Activated naive CD4-positive, alpha-beta T cell treated with anti-CD3 and anti-CD28 coated beads, Interleukin-2, amount 50 U/mL, for 72 hours (primary cell): ENCODE measurements at regions not wholly inside any gene's neighbourhood (a gene's known extent, or its start where the extent isn't known, plus 50 kb on each side); places are given as distances from the start of the nearest gene placed in this dataset.

Experiments used
- ATAC-seq, 2 donors: fragments of 150-1000 bp; cut with Tn5 transposase; 2 replicates each; pipeline ENCODE4 v1.10.0; 2021; ENCODE audit warnings: mild to moderate bottlenecking in 2 of 2, moderate library complexity in 2 of 2
- DNase-seq, 2 donors: peaks; one replicate each; pipeline ENCODE4 v3.0.0; 2021 to 2022; ENCODE audit warnings: low spot score in 2 of 2
- H3K27ac Mint-ChIP-seq, 2 donors: one replicate each; pipeline ENCODE4 v1.8.0; 2022; ENCODE audit warnings: mild to moderate bottlenecking in 2 of 2, mixed read lengths in 2 of 2
- H3K36me3 Mint-ChIP-seq, 2 donors: one replicate each; pipeline ENCODE4 v1.8.0; 2022; ENCODE audit warnings: mixed read lengths in 2 of 2
- H3K9me3 Mint-ChIP-seq, 2 donors: one replicate each; pipeline ENCODE4 v1.8.0; 2022; ENCODE audit warnings: mixed read lengths in 2 of 2

DNA sequence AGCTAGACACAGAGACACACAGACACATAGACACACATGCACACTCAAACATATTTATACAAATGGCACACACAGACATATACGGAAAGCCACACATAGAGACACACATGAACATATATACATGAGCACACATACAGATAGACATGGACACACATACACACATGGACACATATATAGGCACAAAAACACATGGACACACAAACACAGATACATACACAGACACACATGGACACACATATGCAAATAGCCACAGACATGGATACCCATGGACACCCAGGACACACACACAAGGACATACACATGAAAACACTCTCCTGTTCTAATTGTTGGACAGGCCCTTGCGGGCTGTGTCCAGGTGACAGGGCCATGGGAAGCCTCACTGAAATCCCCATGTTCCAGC lies 160.1 kb downstream of the IRS1 start:
- H3K27ac Mint-ChIP-seq: no peak overlapping the region

DNA sequence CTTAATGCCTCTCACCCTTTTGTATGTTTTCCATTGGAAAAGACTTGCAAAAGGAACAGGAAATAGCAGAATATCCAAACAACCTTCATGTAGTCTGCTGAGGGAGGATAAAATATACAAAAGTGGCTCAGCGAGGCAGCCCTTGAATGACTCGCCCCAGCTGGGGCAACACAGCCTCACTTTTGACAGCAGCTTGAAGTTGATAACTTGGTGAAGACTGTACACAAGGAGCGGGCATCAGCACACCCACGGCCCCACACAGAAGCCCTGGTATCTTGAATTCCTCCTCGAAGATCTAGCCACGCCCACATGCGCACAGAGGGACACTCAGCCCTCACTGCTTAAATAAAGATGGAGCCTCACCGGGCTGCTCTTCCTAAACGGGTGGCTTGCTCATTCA lies 161.0 kb downstream of the IRS1 start:
- Mint-ChIP-seq H3K27ac (no peak overlapping the region), H3K9me3 (peaks cover 5 to 6% of the 10 kb centered on the region in 2 donors), H3K36me3 (no peaks in the 10 kb centered on the region)
- DNase-seq (no peak), ATAC-seq (no peak)

More for the DNA sequence above, 160.1 kb downstream of the IRS1 start:
- H3K36me3 Mint-ChIP-seq: no peaks in the 10 kb centered on the region
- DNase-seq (no peak), ATAC-seq (no peak)
- peaks cover 5 to 6% of the 10 kb centered on the region in 2 donors for H3K9me3 Mint-ChIP-seq

DNA sequence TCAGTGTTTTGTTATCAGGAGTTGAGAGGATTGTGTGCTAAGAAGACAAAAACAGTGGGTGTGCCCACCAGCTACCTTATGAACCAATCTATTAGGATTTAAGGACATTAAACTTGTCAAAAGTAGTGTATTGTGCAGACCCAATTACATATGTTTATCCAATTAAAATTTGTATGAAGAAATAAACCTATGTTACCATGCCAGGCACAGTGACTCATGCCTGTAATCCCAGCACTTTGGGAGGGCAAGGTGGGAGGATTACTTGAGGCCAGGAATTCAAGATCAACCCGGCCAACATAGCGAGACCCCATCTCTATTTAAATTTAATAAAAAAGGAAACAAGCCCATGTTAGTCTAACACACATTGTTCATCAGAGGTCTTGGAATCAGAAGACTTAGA lies 162.2 kb downstream of the IRS1 start:
- H3K9me3 Mint-ChIP-seq: peaks cover 5 to 6% of the 10 kb centered on the region in 2 donors
- H3K27ac Mint-ChIP-seq: no peak overlapping the region
- DNase-seq (no peak), ATAC-seq (no peak)
- H3K36me3 Mint-ChIP-seq: no peaks in the 10 kb centered on the region

DNA sequence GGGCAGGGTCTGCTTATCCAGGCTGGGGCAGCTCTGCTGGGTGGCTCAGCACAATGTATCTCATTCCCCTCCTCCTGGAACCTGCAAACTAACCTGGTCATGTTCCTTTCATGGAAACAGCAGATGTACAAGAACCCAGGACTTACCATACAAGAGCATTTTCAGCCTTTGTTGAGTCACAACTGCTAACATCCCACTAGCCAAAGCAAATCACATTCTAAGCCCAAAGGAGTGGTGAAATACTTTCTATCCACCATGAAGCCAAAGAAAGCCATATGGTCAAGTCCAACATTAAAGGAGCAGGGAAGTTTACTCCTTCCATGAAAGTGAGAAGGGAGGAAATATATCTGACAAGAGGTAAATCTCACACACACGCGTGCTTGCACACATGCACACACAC lies 163.0 kb downstream of the IRS1 start:
- H3K36me3 Mint-ChIP-seq: no peaks in the 10 kb centered on the region
- DNase-seq (no peak), ATAC-seq (no peak)
- peaks cover 5 to 6% of the 10 kb centered on the region in 2 donors for H3K9me3 Mint-ChIP-seq
- H3K27ac Mint-ChIP-seq: no peak overlapping the region

- Mint-ChIP-seq H3K27ac (no peak overlapping the region), H3K9me3 (peaks cover 5 to 6% of the 10 kb centered on the region in 2 donors), H3K36me3 (no peaks in the 10 kb centered on the region)
- DNase-seq (no peak), ATAC-seq (no peak)
These were observed 164.5 kb downstream of the IRS1 start for GRCh38 chr2:226634943-226635604.

DNA sequence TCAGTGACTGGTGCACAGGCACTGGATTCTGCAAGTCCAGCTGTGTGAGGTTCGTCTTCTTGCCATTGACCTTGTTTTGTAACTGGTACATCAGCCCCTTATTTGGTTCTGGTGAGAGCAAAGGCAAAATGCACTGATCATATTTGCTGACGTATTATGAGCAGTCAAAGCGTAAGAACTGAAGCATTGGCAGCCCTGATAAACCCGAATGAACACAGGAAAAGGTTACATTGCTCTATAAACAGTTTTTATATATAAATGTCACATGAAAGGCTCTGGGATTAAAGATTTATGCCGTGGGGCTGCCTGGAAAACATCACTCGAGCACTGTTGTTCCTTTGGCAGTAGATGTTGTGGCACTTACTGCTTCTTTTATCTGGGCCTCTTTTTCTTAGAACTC lies 167.9 kb downstream of the IRS1 start:
- Mint-ChIP-seq H3K27ac (no peak overlapping the region), H3K9me3 (no peaks in the 10 kb centered on the region), H3K36me3 (no peaks in the 10 kb centered on the region)
- DNase-seq (no peak), ATAC-seq (no peak)

DNA sequence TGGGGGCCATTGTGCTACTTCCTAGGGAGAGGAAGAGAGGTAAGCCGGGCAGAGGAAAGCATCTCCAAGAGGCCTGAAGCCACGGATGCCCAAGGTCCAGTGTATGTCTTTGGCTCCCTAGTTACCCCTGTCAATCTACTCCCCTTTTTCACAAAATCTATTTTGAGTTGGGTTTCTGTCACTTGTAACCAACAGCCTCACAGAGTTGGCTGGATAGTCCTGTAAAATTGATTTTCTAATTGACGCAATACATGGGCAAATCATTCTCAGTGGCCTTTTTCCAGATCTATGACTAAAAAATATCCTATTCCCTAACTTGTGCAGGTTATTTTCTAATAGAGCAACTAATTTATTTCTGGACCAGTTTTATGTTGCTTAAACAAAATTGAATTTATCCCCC lies 168.4 kb downstream of the IRS1 start:
- H3K27ac Mint-ChIP-seq: no peak overlapping the region
- no peak for DNase-seq
- H3K36me3 Mint-ChIP-seq: no peaks in the 10 kb centered on the region
- no peaks in the 10 kb centered on the region for H3K9me3 Mint-ChIP-seq
- no peak for ATAC-seq

- DNase-seq (no peak), ATAC-seq (no peak)
- Mint-ChIP-seq H3K9me3 (no peaks in the 10 kb centered on the region), H3K27ac (no peak overlapping the region), H3K36me3 (no peaks in the 10 kb centered on the region)
These were observed 173.7 kb downstream of the IRS1 start for GRCh38 chr2:226625946-226626345.

DNA sequence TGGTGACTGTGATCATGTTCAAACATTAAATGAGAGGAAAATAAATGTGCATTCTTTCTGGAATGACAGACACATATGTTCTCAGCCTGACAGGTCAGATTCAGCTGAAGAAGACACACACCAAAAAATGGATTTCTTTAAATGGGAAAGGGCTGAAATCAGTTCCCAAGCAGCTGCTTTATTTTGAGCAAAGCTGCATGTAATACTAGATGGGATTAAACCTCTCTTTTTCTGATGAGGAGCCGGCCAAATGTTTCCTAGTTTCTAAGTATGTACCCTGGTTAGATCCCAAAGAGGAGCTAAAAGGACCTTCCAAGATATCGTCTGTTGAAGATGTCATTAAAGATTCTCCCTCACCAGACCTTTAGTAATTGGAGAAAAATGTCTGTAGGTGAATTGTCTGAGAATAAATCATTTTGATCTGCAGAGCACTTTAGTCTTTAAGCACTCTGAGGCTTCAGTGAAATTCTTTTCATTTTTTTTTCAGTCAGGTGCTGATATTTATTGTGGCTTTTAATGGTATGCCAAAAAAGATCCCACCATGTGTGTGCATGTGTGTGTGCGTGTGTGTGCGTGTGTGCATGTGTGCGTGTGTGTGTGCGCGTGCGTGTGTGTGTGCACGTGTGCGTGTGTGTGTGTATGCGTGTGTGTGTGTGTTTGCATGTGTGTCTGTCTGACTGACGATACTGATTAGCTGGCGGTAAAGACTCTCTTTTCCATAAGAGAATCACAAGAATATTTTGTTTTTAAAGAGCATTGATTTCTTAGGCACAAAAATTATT lies 175.8 kb downstream of the IRS1 start:
- no peak for DNase-seq
- ATAC-seq: no peak
- no peaks in the 10 kb centered on the region for H3K36me3 Mint-ChIP-seq
- no peak overlapping the region for H3K27ac Mint-ChIP-seq
- H3K9me3 Mint-ChIP-seq: no peaks in the 10 kb centered on the region

- H3K9me3 Mint-ChIP-seq: no peaks in the 10 kb centered on the region
- no peaks in the 10 kb centered on the region for H3K36me3 Mint-ChIP-seq
- DNase-seq (no peak), ATAC-seq (no peak)
- H3K27ac Mint-ChIP-seq: no peak overlapping the region
These were observed 177.1 kb downstream of the IRS1 start for GRCh38 chr2:226622484-226622883.

DNA sequence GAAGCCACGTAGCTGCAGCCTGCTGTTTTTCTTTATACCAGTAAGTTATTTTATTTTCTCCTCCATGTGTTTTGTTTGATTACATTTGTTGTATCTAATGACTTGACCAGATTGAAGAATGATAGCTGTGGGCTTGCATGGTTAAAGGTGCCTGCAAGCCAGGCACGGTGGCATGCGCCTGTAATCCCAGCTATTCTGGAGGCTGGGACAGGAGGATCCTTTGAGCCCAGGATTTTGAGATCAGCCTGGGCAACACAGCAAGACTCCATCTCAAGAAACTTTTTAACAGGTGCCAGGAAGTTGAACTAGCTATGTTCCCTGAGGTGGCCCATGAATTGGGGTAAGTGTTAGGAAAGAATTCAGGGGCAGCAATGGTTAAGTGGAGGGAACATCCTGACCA lies 179.4 kb downstream of the IRS1 start:
- Mint-ChIP-seq H3K36me3 (no peaks in the 10 kb centered on the region), H3K9me3 (no peaks in the 10 kb centered on the region), H3K27ac (no peak overlapping the region)
- no peak for ATAC-seq
- no peak for DNase-seq

DNA sequence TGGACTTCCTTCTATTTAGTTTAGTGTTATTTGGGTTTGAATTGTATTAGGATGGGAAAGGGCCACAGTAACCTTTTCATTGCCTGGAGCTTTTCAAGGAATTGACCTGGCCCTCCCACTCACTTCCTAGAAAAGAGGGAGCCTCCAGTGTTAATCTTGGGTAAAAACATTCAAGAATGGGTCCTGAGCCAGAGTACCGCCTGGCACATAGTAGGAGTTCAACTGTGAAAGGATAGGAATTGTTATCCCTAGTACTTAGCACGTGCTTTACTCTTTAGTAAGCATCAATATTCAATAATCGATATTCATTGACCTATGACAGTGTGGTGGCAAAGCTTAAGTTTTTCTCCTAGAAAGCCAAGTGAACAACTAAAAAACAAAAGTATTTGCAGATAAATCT lies 179.9 kb downstream of the IRS1 start:
- Mint-ChIP-seq H3K27ac (no peak overlapping the region), H3K9me3 (no peaks in the 10 kb centered on the region), H3K36me3 (no peaks in the 10 kb centered on the region)
- no peak for DNase-seq
- ATAC-seq: no peak

DNA sequence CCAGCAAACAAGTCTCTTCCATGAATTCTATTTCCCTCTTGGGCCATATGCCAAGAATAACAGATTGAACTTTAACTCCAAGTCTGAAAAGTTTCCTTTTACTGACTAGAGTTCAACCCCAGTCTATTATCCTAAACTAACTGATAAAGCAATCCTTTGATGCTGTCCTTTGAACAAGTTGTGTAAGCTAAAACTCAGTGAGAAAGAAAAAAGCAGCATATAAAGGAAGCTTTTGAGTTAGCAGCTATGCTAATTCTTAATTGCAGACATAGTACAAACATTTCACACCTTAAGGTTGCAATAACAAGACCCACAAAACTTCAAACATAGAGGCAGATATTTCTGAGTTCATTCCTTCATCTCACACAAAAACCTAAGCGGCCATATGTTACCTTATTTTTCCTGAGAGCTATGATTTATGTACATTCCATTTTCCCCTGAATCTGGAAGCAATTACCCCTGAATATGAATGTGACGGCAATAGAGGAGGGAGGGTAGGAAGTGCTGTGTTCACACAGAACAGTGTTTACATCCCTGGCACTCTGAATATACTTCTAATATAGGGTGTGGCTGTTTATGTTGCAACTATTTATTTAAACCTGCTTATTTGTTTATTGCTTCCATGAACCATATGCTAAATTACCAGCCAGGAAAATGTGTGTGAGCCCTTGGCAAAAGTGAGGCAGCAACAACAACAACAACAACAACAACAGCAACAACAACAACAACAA lies 180.6 kb downstream of the IRS1 start:
- no peaks in the 10 kb centered on the region for H3K36me3 Mint-ChIP-seq
- ATAC-seq (no peak), DNase-seq (no peak)
- no peaks in the 10 kb centered on the region for H3K9me3 Mint-ChIP-seq
- H3K27ac Mint-ChIP-seq: no peak overlapping the region

GRCh38 chr2:226618544-226618874 lies 181.1 kb downstream of the IRS1 start:
- ATAC-seq (no peak), DNase-seq (no peak)
- Mint-ChIP-seq H3K27ac (no peak overlapping the region), H3K36me3 (no peaks in the 10 kb centered on the region), H3K9me3 (no peaks in the 10 kb centered on the region)

GRCh38 chr2:226615891-226616290 lies 183.7 kb downstream of the IRS1 start:
- Mint-ChIP-seq H3K36me3 (no peaks in the 10 kb centered on the region), H3K9me3 (no peaks in the 10 kb centered on the region), H3K27ac (no peak overlapping the region)
- DNase-seq: no peak
- ATAC-seq: no peak

GRCh38 chr2:226611944-226612318 lies 187.7 kb downstream of the IRS1 start:
- DNase-seq (no peak), ATAC-seq (no peak)
- H3K9me3 Mint-ChIP-seq: no peaks in the 10 kb centered on the region
- H3K36me3 Mint-ChIP-seq: no peaks in the 10 kb centered on the region
- H3K27ac Mint-ChIP-seq: no peak overlapping the region

GRCh38 chr2:226611196-226611943 lies 188.2 kb downstream of the IRS1 start:
- no peaks in the 10 kb centered on the region for H3K36me3 Mint-ChIP-seq
- ATAC-seq (no peak), DNase-seq (no peak)
- no peak overlapping the region for H3K27ac Mint-ChIP-seq
- no peaks in the 10 kb centered on the region for H3K9me3 Mint-ChIP-seq
